ENCODE measurements at regions not wholly inside any gene's neighbourhood (a gene's known extent, or its start where the extent isn't known, plus 50 kb on each side); places are given as distances from the start of the nearest gene placed in this dataset.

- TF ChIP-seq EZH2phosphoT487 (IDR thresholded peaks at IDR 0.05; ENCODE audit: borderline replicate concordance, low read depth, low read length) (no peak), CTCF (conservative IDR thresholded peaks at IDR 0.05; ENCODE audit: low read length) (no peak)
Observed at GRCh38 chr5:63089147-63089546, 510.5 kb downstream of the LRRC70 start.
